ENCODE measurements at regions not wholly inside any gene's neighbourhood (a gene's known extent, or its start where the extent isn't known, plus 50 kb on each side); places are given as distances from the start of the nearest gene placed in this dataset.

DNA sequence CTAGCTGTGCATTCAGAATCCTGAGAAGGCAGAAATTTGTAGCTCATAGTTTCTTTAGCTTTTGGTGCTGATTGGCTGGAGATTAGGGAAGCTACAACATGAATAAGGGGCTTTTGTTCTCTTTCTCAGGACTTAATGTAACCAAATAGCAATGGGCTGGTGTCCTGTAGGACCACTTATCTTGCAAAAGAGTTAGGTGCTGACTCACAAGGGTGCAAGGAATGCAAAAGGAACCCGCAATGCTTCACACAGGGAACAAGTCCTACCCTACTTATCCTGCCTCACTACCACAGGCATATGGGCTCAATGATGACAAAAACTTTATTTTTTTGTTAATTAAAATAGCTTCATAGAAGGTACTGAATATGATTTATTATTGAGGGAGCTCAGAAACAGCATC lies 541.5 kb downstream of the AMY1C start:
- Histone ChIP-seq H3K9me3 (ENCODE audit: control insufficient read depth in 4 of 4, low read length in 3 of 4) (peaks cover 0 to 3% (median 0%) of the 10 kb centered on the region in 4 donors), H3K36me3 (ENCODE audit: control insufficient read depth in 4 of 4, insufficient read depth in 3 of 4, low read depth in 1 of 4, low read length in 3 of 4) (no peaks in the 10 kb centered on the region), H3K27me3 (ENCODE audit: control insufficient read depth in 4 of 4, insufficient read depth in 4 of 4, low read length in 3 of 4) (no peaks in the 10 kb centered on the region), H3K4me1 (ENCODE audit: control insufficient read depth in 4 of 4, insufficient read depth in 4 of 4, low read length in 3 of 4) (no peaks in the 10 kb centered on the region), H3K27ac (ENCODE audit: low read depth in 1 of 2, low read length in 2 of 2) (no peak overlapping the region), H3K4me3 (ENCODE audit: low read depth in 1 of 3, low read length in 3 of 3) (no peak overlapping the region), H3K9ac (ENCODE audit: low read depth in 1 of 2, low read length in 2 of 2) (no peak overlapping the region)
- DNase-seq (ENCODE audit: low spot score): no peak
- WGBS: 87% methylated on average over 1 of the region's 1 CpG
- TF ChIP-seq FOXA1 (IDR thresholded peaks at IDR 0.05): no peak
- TF ChIP-seq JUND (IDR thresholded peaks at IDR 0.05): no peak
- TF ChIP-seq, protein P1, sequence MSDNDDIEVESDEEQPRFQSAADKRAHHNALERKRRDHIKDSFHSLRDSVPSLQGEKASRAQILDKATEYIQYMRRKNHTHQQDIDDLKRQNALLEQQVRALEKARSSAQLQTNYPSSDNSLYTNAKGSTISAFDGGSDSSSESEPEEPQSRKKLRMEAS (IDR thresholded peaks at IDR 0.05): no peak
- TF ChIP-seq ZBTB33 (IDR thresholded peaks at IDR 0.05): no peak
- TF ChIP-seq EGR1 (IDR thresholded peaks at IDR 0.05; ENCODE audit: low read depth in 2 of 2): no peak
- TF ChIP-seq YY1 (IDR thresholded peaks at IDR 0.05): no peak
- no peak for TF ChIP-seq FOXA2 (IDR thresholded peaks at IDR 0.05)
- TF ChIP-seq NR2F2 (IDR thresholded peaks at IDR 0.05): no peak
- no peak for TF ChIP-seq TAF1 (conservative IDR thresholded peaks at IDR 0.05)
- no peak for TF ChIP-seq HNF4A (conservative IDR thresholded peaks at IDR 0.05)
- no peak for TF ChIP-seq RXRA (IDR thresholded peaks at IDR 0.05)
- no peak for TF ChIP-seq SP1 (IDR thresholded peaks at IDR 0.05)
- TF ChIP-seq, protein P2, sequence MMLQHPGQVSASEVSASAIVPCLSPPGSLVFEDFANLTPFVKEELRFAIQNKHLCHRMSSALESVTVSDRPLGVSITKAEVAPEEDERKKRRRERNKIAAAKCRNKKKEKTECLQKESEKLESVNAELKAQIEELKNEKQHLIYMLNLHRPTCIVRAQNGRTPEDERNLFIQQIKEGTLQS (IDR thresholded peaks at IDR 0.05): no peak
- no peak for TF ChIP-seq HNF4G (IDR thresholded peaks at IDR 0.05)
- TF ChIP-seq RAD21 (IDR thresholded peaks at IDR 0.05): no peak
- no peak for TF ChIP-seq GABPA (IDR thresholded peaks at IDR 0.05 in 1 of 2, conservative IDR thresholded peaks at IDR 0.05 in 1 of 2)
- TF ChIP-seq, protein P3, sequence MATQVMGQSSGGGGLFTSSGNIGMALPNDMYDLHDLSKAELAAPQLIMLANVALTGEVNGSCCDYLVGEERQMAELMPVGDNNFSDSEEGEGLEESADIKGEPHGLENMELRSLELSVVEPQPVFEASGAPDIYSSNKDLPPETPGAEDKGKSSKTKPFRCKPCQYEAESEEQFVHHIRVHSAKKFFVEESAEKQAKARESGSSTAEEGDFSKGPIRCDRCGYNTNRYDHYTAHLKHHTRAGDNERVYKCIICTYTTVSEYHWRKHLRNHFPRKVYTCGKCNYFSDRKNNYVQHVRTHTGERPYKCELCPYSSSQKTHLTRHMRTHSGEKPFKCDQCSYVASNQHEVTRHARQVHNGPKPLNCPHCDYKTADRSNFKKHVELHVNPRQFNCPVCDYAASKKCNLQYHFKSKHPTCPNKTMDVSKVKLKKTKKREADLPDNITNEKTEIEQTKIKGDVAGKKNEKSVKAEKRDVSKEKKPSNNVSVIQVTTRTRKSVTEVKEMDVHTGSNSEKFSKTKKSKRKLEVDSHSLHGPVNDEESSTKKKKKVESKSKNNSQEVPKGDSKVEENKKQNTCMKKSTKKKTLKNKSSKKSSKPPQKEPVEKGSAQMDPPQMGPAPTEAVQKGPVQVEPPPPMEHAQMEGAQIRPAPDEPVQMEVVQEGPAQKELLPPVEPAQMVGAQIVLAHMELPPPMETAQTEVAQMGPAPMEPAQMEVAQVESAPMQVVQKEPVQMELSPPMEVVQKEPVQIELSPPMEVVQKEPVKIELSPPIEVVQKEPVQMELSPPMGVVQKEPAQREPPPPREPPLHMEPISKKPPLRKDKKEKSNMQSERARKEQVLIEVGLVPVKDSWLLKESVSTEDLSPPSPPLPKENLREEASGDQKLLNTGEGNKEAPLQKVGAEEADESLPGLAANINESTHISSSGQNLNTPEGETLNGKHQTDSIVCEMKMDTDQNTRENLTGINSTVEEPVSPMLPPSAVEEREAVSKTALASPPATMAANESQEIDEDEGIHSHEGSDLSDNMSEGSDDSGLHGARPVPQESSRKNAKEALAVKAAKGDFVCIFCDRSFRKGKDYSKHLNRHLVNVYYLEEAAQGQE (IDR thresholded peaks at IDR 0.05): no peak
- TF ChIP-seq CTCF (IDR thresholded peaks at IDR 0.05; ENCODE audit: low read depth, low read length, missing input control): no peak

Data from liver (tissue), 8 donors.